LNCaP clone FGC (cell line): ENCODE measurements at regions not wholly inside any gene's neighbourhood (a gene's known extent, or its start where the extent isn't known, plus 50 kb on each side); places are given as distances from the start of the nearest gene placed in this dataset.

Experiments
- DNase-seq: peaks from one replicate; pipeline ENCODE4 v3.0.0-alpha.2; 2011; ENCODE audit warnings: low read depth
- H3K4me3 ChIP-seq: 2 replicates; pipeline ENCODE4 v1.5.1; 2011; ENCODE audit warnings: mild to moderate bottlenecking, low read depth, low read length, control low read depth
- CTCF ChIP-seq: IDR thresholded peaks from 2 replicates; pipeline ENCODE4 v1.5.1; 2012; ENCODE audit warnings: mild to moderate bottlenecking; ENCODE audit not compliant: control insufficient read depth, insufficient read depth; ENCODE audit errors: extremely low read depth

DNA sequence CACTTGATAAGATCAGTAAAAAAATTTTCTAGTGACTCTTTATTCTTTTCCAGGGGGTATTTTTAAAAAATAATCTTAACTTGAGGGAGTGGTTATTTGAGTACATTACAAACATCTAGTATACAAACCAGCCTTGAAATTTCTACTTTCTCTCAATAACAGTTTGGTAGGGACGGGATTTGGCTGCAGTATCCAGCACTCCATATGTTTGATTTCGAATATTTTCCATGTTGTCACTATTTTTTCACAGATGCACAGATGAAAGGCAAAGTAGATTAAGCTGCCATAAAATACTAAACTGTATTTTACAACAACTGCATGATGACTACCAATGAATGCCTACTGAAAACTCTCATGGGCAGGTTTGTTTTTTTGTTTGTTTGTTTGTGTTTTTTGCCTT lies 225.0 kb downstream of the COX7B2 start:
- no peak overlapping the region for H3K4me3 ChIP-seq
- DNase-seq = no peak
- no peak for TF ChIP-seq CTCF

- no peak for TF ChIP-seq CTCF
- no peak overlapping the region for H3K4me3 ChIP-seq
- DNase-seq = no peak
Observed at GRCh38 chr4:46676364-46676763, 232.7 kb downstream of the COX7B2 start.

DNA sequence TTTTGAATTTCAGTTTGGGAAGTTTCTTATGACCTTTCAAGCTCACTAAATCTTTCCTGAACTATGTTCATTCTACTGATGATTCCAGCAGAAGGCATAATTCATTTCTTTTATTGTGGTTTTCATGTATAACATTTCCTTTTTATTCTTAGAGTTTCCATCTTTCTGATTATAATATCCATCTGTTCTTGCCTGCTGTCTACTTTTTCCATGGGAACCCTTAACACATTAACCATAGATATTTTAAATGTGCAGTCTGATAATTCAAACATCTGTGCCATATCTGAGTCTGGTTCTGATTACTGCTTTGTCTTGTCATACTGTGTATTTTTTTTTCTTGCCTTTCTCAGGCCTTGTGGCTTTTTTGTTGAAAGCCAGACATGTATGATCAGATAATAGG lies 234.7 kb downstream of the COX7B2 start:
- no peak overlapping the region for H3K4me3 ChIP-seq
- no peak for DNase-seq
- no peak for TF ChIP-seq CTCF

GRCh38 chr4:46667790-46668189 lies 241.3 kb downstream of the COX7B2 start:
- no peak for DNase-seq
- no peak overlapping the region for H3K4me3 ChIP-seq
- TF ChIP-seq CTCF = no peak

- DNase-seq = no peak
- no peak overlapping the region for H3K4me3 ChIP-seq
- TF ChIP-seq CTCF = no peak
Observed at GRCh38 chr4:46656071-46656470, 253.0 kb downstream of the COX7B2 start.

- H3K4me3 ChIP-seq = no peak overlapping the region
- TF ChIP-seq CTCF = no peak
- no peak for DNase-seq
Observed at GRCh38 chr4:46653842-46654241, 255.2 kb downstream of the COX7B2 start.

- no peak for DNase-seq
- TF ChIP-seq CTCF = no peak
- H3K4me3 ChIP-seq = no peak overlapping the region
Observed at GRCh38 chr4:46649390-46649789, 259.5 kb upstream of the GABRA2 start.
